Skeletal muscle tissue (tissue), 3 donors: ENCODE measurements at regions not wholly inside any gene's neighbourhood (a gene's known extent, or its start where the extent isn't known, plus 50 kb on each side); places are given as distances from the start of the nearest gene placed in this dataset.

Source experiments
- H3K27ac ChIP-seq: one replicate; pipeline ENCODE4 v1.7.0; 2013; ENCODE audit warnings: mild to moderate bottlenecking, low read depth, low read length, inconsistent platforms
- H3K27me3 ChIP-seq, 3 donors: one replicate each; pipeline ENCODE4 v1.7.0; 2013; ENCODE audit warnings: low read length in 3 of 3; ENCODE audit not compliant: control insufficient read depth in 3 of 3, insufficient read depth in 3 of 3
- H3K36me3 ChIP-seq, 3 donors: one replicate each; pipeline ENCODE4 v1.7.0; 2013; ENCODE audit warnings: low read length in 3 of 3; ENCODE audit not compliant: control insufficient read depth in 3 of 3, insufficient read depth in 3 of 3
- H3K4me1 ChIP-seq, 3 donors: one replicate each; pipeline ENCODE4 v1.7.0; 2013; ENCODE audit warnings: low read length in 3 of 3, mild to moderate bottlenecking in 3 of 3; ENCODE audit not compliant: control insufficient read depth in 3 of 3, insufficient read depth in 3 of 3
- H3K4me3 ChIP-seq, 3 donors: one replicate each; pipeline ENCODE4 v1.7.0; 2013; ENCODE audit warnings: low read length in 3 of 3
- H3K9ac ChIP-seq, 3 donors: one replicate each; pipeline ENCODE4 v1.7.0; 2013; ENCODE audit warnings: low read length in 3 of 3, mild to moderate bottlenecking in 3 of 3, moderate library complexity in 2 of 3, low read depth in 1 of 3
- H3K9me3 ChIP-seq, 3 donors: one replicate each; pipeline ENCODE4 v1.7.0; 2013; ENCODE audit warnings: low read length in 3 of 3; ENCODE audit not compliant: control insufficient read depth in 3 of 3
- donor health status: Osteomylitis.

DNA sequence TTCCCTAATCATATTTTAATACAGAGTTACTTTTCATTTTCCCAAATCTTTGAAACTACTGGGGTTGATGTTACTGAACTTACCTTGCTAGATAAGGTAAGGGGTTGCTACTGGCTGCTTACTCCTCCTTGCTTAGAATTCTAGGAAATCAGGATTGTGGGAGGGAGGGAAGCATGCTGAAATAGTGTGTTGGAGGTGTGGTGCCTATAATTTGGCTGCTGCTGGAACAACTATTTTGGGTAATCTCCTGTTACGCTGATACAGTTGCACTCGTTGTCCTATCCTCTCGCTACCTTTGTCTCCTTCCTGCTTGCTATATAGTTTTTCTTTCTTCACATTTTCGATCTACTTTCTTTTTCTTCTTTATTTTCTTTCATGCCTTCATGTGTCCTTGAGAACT lies 83.7 kb downstream of the BMP2 start:
- Histone ChIP-seq H3K27ac (no peak overlapping the region), H3K9ac (no peak overlapping the region), H3K27me3 (no peaks in the 10 kb centered on the region), H3K4me1 (no peaks in the 10 kb centered on the region), H3K36me3 (no peaks in the 10 kb centered on the region), H3K4me3 (no peak overlapping the region), H3K9me3 (no peaks in the 10 kb centered on the region)

DNA sequence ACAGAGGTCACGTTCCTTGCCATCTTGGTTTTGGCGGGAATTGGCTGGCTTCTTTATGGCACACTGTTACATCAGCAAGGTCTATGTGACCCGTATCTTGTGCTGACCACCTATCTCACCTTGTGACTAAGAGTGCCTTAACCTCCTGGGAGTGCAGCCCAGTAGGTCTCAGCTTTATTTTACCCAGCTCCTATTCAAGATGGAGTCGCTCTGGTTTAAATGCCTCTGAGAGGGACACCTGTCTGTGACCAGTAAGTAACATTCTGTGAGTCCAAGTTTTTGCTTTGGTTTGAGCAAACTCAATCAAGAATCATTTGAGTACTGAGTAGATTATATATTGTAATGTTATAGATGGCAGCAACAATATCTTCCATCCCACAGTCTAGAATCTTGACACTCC lies 85.0 kb downstream of the BMP2 start:
- Histone ChIP-seq H3K4me3 (no peak overlapping the region), H3K4me1 (no peaks in the 10 kb centered on the region), H3K36me3 (no peaks in the 10 kb centered on the region), H3K27ac (no peak overlapping the region), H3K9me3 (no peaks in the 10 kb centered on the region), H3K9ac (no peak overlapping the region), H3K27me3 (no peaks in the 10 kb centered on the region)

DNA sequence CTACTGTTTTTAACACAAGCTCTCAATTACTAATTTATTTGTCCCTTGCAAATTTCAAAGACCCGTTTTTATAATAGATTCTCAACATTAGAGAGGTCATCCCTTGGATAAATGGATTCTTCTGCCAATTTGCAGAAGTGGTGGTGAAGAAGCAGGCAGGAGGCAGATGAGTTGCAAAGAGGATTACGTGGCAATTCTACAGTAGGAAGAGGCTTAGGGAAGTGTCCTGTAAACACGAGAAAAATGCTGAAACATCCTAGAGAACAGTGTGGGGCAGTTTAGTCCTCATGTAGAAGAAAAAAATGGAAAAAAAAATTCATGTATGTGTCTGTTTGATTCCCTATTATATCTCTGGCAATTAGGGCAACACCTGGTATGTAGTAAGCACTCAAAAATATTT lies 87.6 kb downstream of the BMP2 start:
- H3K9me3 ChIP-seq: no peaks in the 10 kb centered on the region
- no peaks in the 10 kb centered on the region for H3K36me3 ChIP-seq
- H3K9ac ChIP-seq: no peak overlapping the region
- H3K27ac ChIP-seq: no peak overlapping the region
- H3K4me3 ChIP-seq: no peak overlapping the region
- no peaks in the 10 kb centered on the region for H3K4me1 ChIP-seq
- peaks cover 0 to 3% (median 0%) of the 10 kb centered on the region in 3 donors for H3K27me3 ChIP-seq

DNA sequence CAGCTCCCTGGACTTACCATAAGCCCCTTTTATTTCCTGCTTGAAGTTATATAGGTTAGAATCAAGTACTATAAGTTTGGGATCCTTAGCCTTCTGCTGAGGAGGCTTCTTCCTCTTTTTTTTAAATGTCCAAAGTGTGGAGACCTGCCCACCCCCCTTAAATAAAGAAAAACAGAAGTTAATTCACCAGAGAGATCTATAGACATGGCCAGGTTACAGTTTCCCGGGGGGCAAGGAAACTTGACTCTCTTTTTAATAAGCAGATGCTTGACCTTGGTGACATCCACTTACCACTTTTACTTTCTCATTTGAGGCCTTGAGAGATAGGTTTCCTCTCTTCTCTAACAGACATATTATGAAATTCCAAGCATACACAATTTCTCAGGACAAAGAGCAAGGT lies 88.3 kb downstream of the BMP2 start:
- Histone ChIP-seq H3K27ac (no peak overlapping the region), H3K36me3 (no peaks in the 10 kb centered on the region), H3K4me1 (no peaks in the 10 kb centered on the region), H3K9me3 (no peaks in the 10 kb centered on the region), H3K9ac (no peak overlapping the region), H3K27me3 (peaks cover 0 to 3% (median 0%) of the 10 kb centered on the region in 3 donors), H3K4me3 (no peak overlapping the region)

DNA sequence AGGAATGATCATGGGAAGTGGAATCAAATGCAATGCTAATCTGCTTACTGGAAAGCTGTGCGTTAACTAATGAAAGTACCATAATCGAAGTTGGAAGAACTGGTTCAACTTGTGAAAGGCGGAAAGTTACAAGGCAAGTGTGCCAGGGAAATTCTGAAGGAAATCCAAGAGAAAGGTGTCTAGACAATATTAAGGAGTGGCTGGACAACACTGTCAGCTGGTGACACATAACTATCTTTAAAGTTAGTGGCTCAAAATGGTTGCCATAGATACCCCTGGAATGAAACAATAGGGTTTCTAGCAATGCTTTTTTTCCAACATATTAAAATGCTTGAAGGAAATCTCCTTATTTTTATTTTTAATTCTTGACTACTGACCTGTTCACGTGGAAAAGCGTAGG lies 90.4 kb downstream of the BMP2 start:
- Histone ChIP-seq H3K9ac (no peak overlapping the region), H3K27me3 (peaks cover 0 to 3% (median 0%) of the 10 kb centered on the region in 3 donors), H3K9me3 (no peaks in the 10 kb centered on the region), H3K27ac (no peak overlapping the region), H3K36me3 (no peaks in the 10 kb centered on the region), H3K4me1 (no peaks in the 10 kb centered on the region), H3K4me3 (no peak overlapping the region)

DNA sequence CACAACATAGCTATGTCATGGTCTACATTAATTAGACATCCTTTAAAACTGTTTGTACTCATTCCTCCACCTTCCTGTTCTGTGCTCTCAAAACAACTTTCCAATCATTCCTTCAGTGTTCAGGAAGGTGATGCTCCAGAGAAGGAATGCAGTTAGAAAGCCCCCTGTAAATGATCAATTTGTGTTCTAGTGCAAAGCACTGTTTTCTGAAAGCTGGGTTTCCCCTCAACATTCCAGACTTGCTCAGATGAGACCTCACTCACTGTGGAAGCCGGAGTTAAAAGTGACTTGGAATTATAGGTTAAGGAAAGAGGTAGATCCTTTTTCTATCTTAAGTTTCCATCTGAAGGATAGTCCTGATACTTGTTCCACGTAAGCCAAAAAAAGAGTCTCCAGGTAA lies 95.9 kb downstream of the BMP2 start:
- H3K4me3 ChIP-seq: no peak overlapping the region
- H3K9ac ChIP-seq: no peak overlapping the region
- H3K27me3 ChIP-seq: peaks cover 0 to 3% (median 0%) of the 10 kb centered on the region in 3 donors
- no peaks in the 10 kb centered on the region for H3K4me1 ChIP-seq
- H3K36me3 ChIP-seq: no peaks in the 10 kb centered on the region
- no peak overlapping the region for H3K27ac ChIP-seq
- H3K9me3 ChIP-seq: no peaks in the 10 kb centered on the region

DNA sequence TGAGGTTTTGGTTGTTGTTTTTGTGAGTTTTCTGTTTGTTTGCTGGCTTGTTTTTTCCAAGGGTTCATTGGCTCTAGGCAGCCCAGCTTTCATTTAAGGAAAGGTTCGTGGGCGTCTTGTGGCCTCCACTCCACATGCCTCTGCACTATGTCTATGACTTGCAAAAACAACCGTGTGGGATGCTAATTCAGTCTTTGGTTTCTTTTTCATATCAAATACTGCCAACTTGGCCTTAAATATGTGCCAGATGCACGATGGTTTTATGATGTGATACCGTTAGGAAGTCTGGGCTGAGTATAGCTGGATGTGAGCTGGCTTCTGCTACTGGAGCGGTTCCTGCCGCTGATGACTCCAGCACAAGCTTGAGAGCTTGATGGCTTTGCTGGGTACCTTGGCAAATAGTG lies 96.3 kb downstream of the BMP2 start:
- Histone ChIP-seq H3K27ac (no peak overlapping the region), H3K9me3 (no peaks in the 10 kb centered on the region)

DNA sequence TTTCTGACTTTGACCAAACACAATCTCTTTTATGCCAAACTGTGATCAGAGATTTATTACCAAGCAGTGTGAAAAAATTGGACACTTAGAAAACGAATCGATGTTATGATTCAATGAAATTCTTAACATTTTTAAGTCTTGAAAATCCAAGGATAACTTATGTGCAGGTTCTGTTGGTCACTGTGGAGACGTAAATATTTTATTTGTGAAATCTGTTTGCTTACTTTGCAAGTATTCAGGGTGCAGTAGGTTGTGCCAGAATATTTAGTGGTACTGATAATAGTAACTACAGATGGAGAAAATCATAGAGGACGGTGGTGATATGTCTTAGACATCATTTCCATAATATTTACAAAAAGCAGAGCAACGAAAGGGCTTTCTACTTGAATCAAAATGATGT lies 97.3 kb downstream of the BMP2 start:
- Histone ChIP-seq H3K36me3 (no peaks in the 10 kb centered on the region), H3K9me3 (no peaks in the 10 kb centered on the region), H3K27me3 (no peaks in the 10 kb centered on the region), H3K4me3 (no peak overlapping the region), H3K9ac (no peak overlapping the region), H3K4me1 (no peaks in the 10 kb centered on the region), H3K27ac (no peak overlapping the region)

More for the DNA sequence above, 96.3 kb downstream of the BMP2 start:
- H3K36me3 ChIP-seq: no peaks in the 10 kb centered on the region
- no peak overlapping the region for H3K4me3 ChIP-seq
- H3K27me3 ChIP-seq: peaks cover 0 to 3% (median 0%) of the 10 kb centered on the region in 3 donors
- no peaks in the 10 kb centered on the region for H3K4me1 ChIP-seq
- no peak overlapping the region for H3K9ac ChIP-seq

DNA sequence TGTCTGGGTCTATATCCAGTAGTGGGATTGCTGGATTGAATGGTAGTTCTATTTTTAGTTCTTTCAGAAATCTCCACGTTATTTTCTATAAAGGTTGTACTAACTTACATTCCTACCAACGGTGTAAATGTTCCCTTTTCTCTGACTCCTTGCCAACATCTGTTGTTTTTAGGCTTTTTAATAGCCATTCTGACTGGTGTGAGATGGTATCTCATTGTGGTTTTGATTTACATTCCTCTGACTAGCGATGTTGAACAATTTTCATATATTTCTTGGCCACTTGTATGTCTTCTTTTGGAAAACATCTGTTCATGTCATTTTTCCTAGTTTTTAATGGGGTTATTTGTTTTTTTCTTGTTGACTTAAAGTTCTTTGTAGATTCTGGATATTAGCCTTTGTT lies 99.3 kb downstream of the BMP2 start:
- no peaks in the 10 kb centered on the region for H3K36me3 ChIP-seq
- H3K4me1 ChIP-seq: no peaks in the 10 kb centered on the region
- no peak overlapping the region for H3K4me3 ChIP-seq
- no peaks in the 10 kb centered on the region for H3K9me3 ChIP-seq
- H3K27ac ChIP-seq: no peak overlapping the region
- no peak overlapping the region for H3K9ac ChIP-seq
- peaks cover 0 to 1% (median 0%) of the 10 kb centered on the region in 3 donors for H3K27me3 ChIP-seq

DNA sequence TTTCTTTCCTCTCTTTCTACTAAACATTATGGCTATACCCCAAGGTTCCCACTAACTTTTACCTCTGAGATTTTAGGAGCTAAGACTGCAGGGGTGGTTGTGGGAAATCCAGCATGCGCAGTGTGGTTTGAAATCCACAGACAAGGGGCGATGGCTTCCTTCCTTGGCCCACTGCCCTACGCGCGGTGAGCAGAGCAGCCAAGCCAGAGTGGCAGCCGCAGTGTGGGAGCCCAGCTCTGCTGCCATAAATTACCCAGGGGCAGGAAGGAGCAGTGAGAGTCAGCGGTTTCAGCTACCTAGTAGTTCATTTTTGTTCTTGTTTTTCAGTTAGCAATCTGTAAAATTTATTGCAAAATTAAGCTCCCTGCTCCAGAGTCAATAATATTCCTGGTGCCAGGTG lies 101.4 kb downstream of the BMP2 start:
- Histone ChIP-seq H3K9me3 (no peaks in the 10 kb centered on the region), H3K36me3 (no peaks in the 10 kb centered on the region), H3K27me3 (peaks cover 0 to 2% (median 0%) of the 10 kb centered on the region in 3 donors), H3K9ac (no peak overlapping the region), H3K4me3 (no peak overlapping the region), H3K4me1 (no peaks in the 10 kb centered on the region), H3K27ac (no peak overlapping the region)

DNA sequence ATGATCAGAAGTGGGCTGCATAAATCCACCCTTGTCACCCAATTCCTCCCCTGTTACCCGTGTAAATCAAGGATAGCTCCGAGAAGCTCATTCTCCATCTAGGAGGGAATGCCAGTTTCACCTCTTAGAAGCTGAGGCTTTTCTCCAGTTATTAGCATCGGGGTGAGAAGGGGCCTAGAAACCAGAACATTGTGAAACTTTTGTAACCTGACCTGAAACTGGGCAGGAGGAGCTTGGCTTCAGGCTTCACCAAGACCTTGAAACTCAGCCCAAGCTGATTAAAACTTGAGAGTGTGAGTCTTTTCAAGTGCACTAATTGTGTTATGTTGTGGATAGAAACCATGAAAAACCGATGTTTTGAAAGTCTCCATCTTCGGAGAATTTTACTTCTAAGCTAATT lies 103.1 kb downstream of the BMP2 start:
- H3K4me3 ChIP-seq: no peak overlapping the region
- H3K27me3 ChIP-seq: peaks cover 0 to 2% (median 0%) of the 10 kb centered on the region in 3 donors
- no peaks in the 10 kb centered on the region for H3K36me3 ChIP-seq
- H3K9me3 ChIP-seq: no peaks in the 10 kb centered on the region
- H3K4me1 ChIP-seq: no peaks in the 10 kb centered on the region
- no peak overlapping the region for H3K9ac ChIP-seq
- no peak overlapping the region for H3K27ac ChIP-seq
